Stomach (tissue), 4 donors: ENCODE measurements at regions not wholly inside any gene's neighbourhood (a gene's known extent, or its start where the extent isn't known, plus 50 kb on each side); places are given as distances from the start of the nearest gene placed in this dataset.

Source experiments
- POLR2A ChIP-seq, 4 donors: fragments of 450-650 bp; IDR thresholded peaks; one replicate each; pipeline ENCODE4 v1.6.1; 2016; ENCODE audit warnings: antibody characterized with exemption in 4 of 4, control low read depth in 2 of 4, mild to moderate bottlenecking in 1 of 4, moderate library complexity in 1 of 4
- TF ChIP-seq, protein P1 (sequence below), 7 experiments: fragments of 450-650 bp in 4 of 7; fragments of 200-600 bp in 3 of 7; sonication (generic) in 3 of 7; IDR thresholded peaks; one replicate each; pipeline ENCODE4 v1.5.1; 2016 to 2019; ENCODE audit warnings: antibody characterized with exemption in 7 of 7, control low read depth in 2 of 7, mild to moderate bottlenecking in 1 of 7

DNA sequence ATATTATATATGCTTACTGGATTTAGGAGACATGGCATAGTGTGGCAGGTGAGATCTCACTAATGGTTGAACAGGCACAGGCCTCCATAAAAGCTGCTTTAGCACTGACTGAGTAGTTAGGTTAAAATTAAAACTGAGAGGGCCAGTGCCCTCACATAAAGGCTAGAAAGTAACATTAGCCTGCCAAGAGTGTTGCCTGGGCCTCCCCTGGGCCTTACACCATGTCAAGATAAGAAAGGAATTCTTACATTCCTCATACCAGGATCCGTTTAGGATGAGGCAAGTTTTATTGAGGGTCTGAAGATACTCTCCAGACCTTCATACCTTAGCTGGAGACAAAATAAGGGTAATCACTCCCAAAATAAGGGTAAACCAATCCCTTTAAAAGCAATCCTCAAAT, 1011.8 kb downstream of the PLA2G4A start:
- TF ChIP-seq POLR2A (IDR thresholded peaks at IDR 0.05): no peak
- TF ChIP-seq, protein P1, sequence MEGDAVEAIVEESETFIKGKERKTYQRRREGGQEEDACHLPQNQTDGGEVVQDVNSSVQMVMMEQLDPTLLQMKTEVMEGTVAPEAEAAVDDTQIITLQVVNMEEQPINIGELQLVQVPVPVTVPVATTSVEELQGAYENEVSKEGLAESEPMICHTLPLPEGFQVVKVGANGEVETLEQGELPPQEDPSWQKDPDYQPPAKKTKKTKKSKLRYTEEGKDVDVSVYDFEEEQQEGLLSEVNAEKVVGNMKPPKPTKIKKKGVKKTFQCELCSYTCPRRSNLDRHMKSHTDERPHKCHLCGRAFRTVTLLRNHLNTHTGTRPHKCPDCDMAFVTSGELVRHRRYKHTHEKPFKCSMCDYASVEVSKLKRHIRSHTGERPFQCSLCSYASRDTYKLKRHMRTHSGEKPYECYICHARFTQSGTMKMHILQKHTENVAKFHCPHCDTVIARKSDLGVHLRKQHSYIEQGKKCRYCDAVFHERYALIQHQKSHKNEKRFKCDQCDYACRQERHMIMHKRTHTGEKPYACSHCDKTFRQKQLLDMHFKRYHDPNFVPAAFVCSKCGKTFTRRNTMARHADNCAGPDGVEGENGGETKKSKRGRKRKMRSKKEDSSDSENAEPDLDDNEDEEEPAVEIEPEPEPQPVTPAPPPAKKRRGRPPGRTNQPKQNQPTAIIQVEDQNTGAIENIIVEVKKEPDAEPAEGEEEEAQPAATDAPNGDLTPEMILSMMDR (IDR thresholded peaks at IDR 0.05): no peak
